GM19468 (cell line): ENCODE measurements at regions not wholly inside any gene's neighbourhood (a gene's known extent, or its start where the extent isn't known, plus 50 kb on each side); places are given as distances from the start of the nearest gene placed in this dataset.

Source experiments
- ATAC-seq: cut with Tn5 transposase; IDR thresholded peaks from one replicate; pipeline ENCODE4 v1.9.1; 2021; ENCODE audit warnings: mild to moderate bottlenecking, moderate library complexity, moderate number of reproducible peaks; ENCODE audit not compliant: unreplicated experiment; ENCODE audit errors: extremely low read depth

GRCh38 chr2:16002575-16002974 lies 62.2 kb downstream of the MYCN start:
- ATAC-seq = no peak

DNA sequence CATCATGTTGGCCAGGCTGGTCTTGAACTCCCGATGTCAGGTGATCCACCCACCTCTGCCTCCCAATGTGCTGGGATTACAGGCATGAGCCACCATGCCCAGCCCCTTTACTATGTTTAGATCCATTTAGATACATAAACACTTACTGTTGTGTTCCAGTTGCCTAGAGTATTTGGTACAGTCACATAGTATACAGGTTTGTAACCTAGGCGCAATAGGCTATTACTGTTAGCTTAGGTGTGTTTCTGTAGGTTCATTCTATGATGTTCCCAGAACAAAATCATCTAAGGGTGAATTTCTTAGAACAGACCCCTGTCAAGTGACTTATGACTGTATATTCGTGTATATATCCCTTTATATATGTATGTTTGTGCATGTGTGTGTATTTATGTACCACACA lies 61.8 kb downstream of the MYCN start:
- no peak for ATAC-seq

DNA sequence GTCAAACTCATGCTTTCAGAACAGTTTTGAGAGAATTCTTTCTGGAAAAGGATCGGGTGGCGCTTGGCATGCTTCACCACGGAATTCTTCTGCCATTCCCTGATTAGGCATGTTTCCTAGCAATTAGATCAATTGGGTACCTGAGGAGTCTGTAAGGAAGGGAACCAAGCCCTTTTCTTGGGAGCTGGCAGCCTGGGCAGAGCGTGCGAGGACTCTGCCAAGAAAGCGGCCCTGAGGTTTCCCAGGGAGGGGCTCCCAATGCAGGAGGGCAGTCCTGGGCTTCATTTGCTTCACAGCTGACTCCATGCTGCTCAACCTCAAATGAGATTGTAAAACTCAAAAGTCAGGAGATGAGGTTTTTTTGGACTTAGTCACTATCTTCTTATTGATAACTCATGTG lies 60.3 kb downstream of the MYCN start:
- no peak for ATAC-seq

- ATAC-seq = no peak
These were observed 59.5 kb downstream of the MYCN start for GRCh38 chr2:15999596-16000469.

GRCh38 chr2:15997728-15998280 lies 57.5 kb downstream of the MYCN start:
- ATAC-seq = no peak

DNA sequence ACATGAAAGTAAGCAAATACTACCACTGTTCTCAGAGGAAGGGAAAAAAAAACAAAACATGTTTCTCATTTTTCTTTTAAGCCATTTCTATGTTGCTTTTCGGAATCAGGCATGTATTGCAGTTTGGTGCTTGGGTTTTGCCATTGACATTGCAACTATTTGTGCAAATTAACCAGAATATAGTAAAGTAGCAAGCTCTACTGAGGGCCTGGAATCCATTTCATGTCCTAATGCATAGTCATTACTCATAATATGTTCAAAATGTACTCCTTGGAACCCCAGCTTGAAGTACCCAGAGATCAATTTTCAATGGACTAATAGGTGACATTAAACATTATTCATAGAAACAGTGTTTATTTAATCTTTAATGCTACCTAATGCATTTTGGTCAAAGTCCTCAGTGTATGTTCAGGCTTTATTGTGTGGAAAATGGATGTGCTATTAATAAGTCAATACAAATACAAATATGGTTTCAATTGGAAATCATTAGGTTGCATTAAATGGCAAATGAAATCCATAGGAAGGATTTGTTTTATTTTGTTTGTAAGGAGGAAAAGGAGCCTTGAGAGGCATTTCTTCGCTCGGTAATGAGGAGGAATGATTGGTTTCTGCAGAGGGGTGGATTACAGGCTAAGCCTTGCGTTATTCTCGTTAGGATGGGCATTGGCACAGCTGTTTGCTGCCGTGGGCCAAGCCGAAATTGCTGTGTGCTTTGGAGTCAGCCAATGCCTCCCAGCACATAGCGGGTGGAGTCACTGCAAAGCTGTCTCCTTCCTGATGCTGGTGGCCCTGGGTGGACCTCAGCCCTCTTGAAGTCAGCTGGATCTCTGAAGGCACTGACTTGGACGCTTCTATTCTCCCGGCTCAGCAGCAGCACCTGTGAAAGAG lies 56.4 kb downstream of the MYCN start:
- no peak for ATAC-seq
